PFSK-1 (cell line): ENCODE measurements at regions not wholly inside any gene's neighbourhood (a gene's known extent, or its start where the extent isn't known, plus 50 kb on each side); places are given as distances from the start of the nearest gene placed in this dataset.

ENCODE experiments used
- POLR2AphosphoS5 ChIP-seq: IDR thresholded peaks from 2 replicates; pipeline ENCODE4 v1.6.1; 2012; ENCODE audit warnings: low read depth, mild to moderate bottlenecking, control low read depth, low read length, moderate library complexity
- SIN3A ChIP-seq: IDR thresholded peaks from 2 replicates; pipeline ENCODE4 v1.6.1; 2012; ENCODE audit warnings: mild to moderate bottlenecking, low read length, moderate library complexity, borderline replicate concordance; ENCODE audit not compliant: insufficient read depth
- TAF1 ChIP-seq: IDR thresholded peaks from 2 replicates; pipeline ENCODE4 v1.6.1; 2012; ENCODE audit warnings: low read length, control low read depth, borderline replicate concordance; ENCODE audit not compliant: insufficient read depth

DNA sequence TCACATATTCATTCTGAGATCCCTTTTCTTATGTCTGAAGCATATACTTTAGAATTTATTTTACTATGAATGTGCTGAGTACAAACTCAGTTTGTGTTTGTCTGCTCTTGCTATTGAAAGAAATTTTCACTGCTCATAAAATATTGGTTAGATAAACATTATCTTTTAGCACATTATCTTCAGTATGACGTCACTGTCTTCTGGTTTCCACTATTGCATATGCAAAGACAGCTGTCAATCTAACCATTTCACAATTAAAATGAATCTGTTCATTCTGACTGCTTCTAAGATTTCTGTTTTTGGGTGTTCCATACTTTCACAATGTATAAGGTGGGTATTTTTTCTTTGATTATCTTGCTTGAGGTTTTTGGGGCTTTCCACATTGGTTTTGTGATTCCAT lies 526.2 kb upstream of the CDH6 start:
- TF ChIP-seq POLR2AphosphoS5 (no peak), TAF1 (no peak), SIN3A (no peak)
